Astrocyte (in vitro differentiated cells and primary cell): ENCODE measurements at regions not wholly inside any gene's neighbourhood (a gene's known extent, or its start where the extent isn't known, plus 50 kb on each side); places are given as distances from the start of the nearest gene placed in this dataset.

Experiments used
- DNase-seq: peaks from one replicate; pipeline ENCODE4 v3.0.0-alpha.2; 2010; ENCODE audit warnings: low read depth
- FAIRE-seq: peaks from 2 replicates; lab custom pipeline; 2011; peaks lifted over from hg19 to GRCh38; lab: Jason Lieb, UNC
- H2AFZ ChIP-seq: 2 replicates; pipeline ENCODE4 v1.6.0; 2012; ENCODE audit warnings: low read depth, low read length, inconsistent platforms
- H3K27ac ChIP-seq: 2 replicates; pipeline ENCODE4 v1.5.1; 2011; ENCODE audit warnings: low read depth, low read length, inconsistent platforms
- H3K27me3 ChIP-seq: 2 replicates; pipeline ENCODE4 v1.6.0; 2011; ENCODE audit warnings: low read length, inconsistent platforms; ENCODE audit not compliant: insufficient read depth
- H3K36me3 ChIP-seq: 2 replicates; pipeline ENCODE4 v1.5.1; 2011; ENCODE audit warnings: low read length, inconsistent platforms; ENCODE audit not compliant: insufficient read depth
- H3K4me1 ChIP-seq: 2 replicates; pipeline ENCODE4 v1.5.1; 2011; ENCODE audit warnings: low read length, inconsistent platforms; ENCODE audit not compliant: insufficient read depth
- H3K4me2 ChIP-seq: 2 replicates; pipeline ENCODE4 v1.6.0; 2012; ENCODE audit warnings: low read length, inconsistent platforms
- H3K4me3 ChIP-seq: 2 replicates; pipeline ENCODE4 v1.5.1; 2011; ENCODE audit warnings: low read depth, mild to moderate bottlenecking, low read length, inconsistent platforms; ENCODE audit not compliant: insufficient read depth
- H3K79me2 ChIP-seq: 2 replicates; pipeline ENCODE4 v1.6.0; 2012; ENCODE audit warnings: mild to moderate bottlenecking, low read length, inconsistent platforms; ENCODE audit not compliant: insufficient read depth
- H3K9ac ChIP-seq: 2 replicates; pipeline ENCODE4 v1.6.0; 2012; ENCODE audit warnings: mild to moderate bottlenecking, low read length, inconsistent platforms
- H3K9me3 ChIP-seq: 2 replicates; pipeline ENCODE4 v1.5.1; 2012; ENCODE audit warnings: low read depth, mild to moderate bottlenecking, low read length, inconsistent platforms; ENCODE audit not compliant: insufficient read depth
- H4K20me1 ChIP-seq: 2 replicates; pipeline ENCODE4 v1.6.0; 2012; ENCODE audit warnings: low read length, inconsistent platforms; ENCODE audit not compliant: insufficient read depth
- H3K27ac Mint-ChIP-seq: one replicate; pipeline ENCODE4 v1.8.0; 2021; ENCODE audit warnings: mild to moderate bottlenecking, mixed read lengths; ENCODE audit not compliant: unreplicated experiment
- H3K27me3 Mint-ChIP-seq: one replicate; pipeline ENCODE4 v1.8.0; 2021; ENCODE audit warnings: low read depth, mixed read lengths; ENCODE audit not compliant: unreplicated experiment
- H3K36me3 Mint-ChIP-seq: one replicate; pipeline ENCODE4 v1.8.0; 2021; ENCODE audit warnings: low read depth, mixed read lengths; ENCODE audit not compliant: unreplicated experiment
- H3K4me1 Mint-ChIP-seq: one replicate; pipeline ENCODE4 v1.8.0; 2021; ENCODE audit warnings: low read depth, mixed read lengths; ENCODE audit not compliant: unreplicated experiment
- H3K4me3 Mint-ChIP-seq: one replicate; pipeline ENCODE4 v1.8.0; 2021; ENCODE audit warnings: mild to moderate bottlenecking, moderate library complexity, mixed read lengths; ENCODE audit not compliant: unreplicated experiment
- H3K9me3 Mint-ChIP-seq: one replicate; pipeline ENCODE4 v1.8.0; 2021; ENCODE audit warnings: mild to moderate bottlenecking, mixed read lengths; ENCODE audit not compliant: unreplicated experiment
- EZH2 ChIP-seq: IDR thresholded peaks from 2 replicates; pipeline ENCODE4 v1.6.1; 2012; ENCODE audit warnings: mild to moderate bottlenecking, low read length, inconsistent platforms; ENCODE audit not compliant: insufficient read depth
- TF ChIP-seq, protein P1 (sequence below): IDR thresholded peaks from 2 replicates; pipeline ENCODE4 v1.5.1; 2011; ENCODE audit warnings: low read depth, mild to moderate bottlenecking, inconsistent platforms, low read length, moderate library complexity; ENCODE audit not compliant: insufficient read depth

DNA sequence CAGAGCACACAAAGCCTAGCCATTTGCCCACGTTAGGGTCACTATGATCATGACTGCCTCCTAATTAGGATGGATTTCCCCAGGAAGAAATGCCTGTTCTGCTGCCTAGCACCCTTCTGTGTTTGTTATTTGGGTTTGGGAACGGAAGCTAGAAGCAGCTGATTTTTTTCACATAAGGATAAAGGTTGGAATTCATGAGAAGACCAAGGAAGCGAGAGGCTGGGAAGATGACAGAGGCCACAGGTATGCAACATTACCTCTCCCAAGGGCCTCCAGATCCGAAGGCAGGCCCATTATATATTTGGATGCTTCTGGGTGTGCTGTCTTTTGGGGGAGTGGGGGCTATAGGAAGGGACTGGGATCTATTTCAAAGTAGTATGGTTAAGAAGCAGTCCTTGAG lies 204.7 kb downstream of the FBXO15 start:
- DNase-seq, result no peak
- no peak for FAIRE-seq
- no peak overlapping the region for H3K27ac Mint-ChIP-seq
- no peaks in the 10 kb centered on the region for H3K9me3 ChIP-seq
- peaks cover 6% of the 10 kb centered on the region for H3K27me3 Mint-ChIP-seq
- no peak overlapping the region for H3K4me3 Mint-ChIP-seq
- no peak overlapping the region for H3K27ac ChIP-seq
- peaks cover 27% of the 10 kb centered on the region for H3K4me1 Mint-ChIP-seq
- H3K4me2 ChIP-seq, result no peak overlapping the region
- H3K36me3 ChIP-seq, result no peaks in the 10 kb centered on the region
- H3K27me3 ChIP-seq, result no peaks in the 10 kb centered on the region
- H3K36me3 Mint-ChIP-seq, result no peaks in the 10 kb centered on the region
- H2AFZ ChIP-seq, result no peak overlapping the region
- H3K9ac ChIP-seq, result no peak overlapping the region
- TF ChIP-seq, protein P1, sequence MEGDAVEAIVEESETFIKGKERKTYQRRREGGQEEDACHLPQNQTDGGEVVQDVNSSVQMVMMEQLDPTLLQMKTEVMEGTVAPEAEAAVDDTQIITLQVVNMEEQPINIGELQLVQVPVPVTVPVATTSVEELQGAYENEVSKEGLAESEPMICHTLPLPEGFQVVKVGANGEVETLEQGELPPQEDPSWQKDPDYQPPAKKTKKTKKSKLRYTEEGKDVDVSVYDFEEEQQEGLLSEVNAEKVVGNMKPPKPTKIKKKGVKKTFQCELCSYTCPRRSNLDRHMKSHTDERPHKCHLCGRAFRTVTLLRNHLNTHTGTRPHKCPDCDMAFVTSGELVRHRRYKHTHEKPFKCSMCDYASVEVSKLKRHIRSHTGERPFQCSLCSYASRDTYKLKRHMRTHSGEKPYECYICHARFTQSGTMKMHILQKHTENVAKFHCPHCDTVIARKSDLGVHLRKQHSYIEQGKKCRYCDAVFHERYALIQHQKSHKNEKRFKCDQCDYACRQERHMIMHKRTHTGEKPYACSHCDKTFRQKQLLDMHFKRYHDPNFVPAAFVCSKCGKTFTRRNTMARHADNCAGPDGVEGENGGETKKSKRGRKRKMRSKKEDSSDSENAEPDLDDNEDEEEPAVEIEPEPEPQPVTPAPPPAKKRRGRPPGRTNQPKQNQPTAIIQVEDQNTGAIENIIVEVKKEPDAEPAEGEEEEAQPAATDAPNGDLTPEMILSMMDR, result no peak
- TF ChIP-seq EZH2, result no peak
- H3K4me3 ChIP-seq, result no peak overlapping the region
- H4K20me1 ChIP-seq, result no peaks in the 10 kb centered on the region
- H3K9me3 Mint-ChIP-seq, result peaks cover 2% of the 10 kb centered on the region
- no peaks in the 10 kb centered on the region for H3K79me2 ChIP-seq
- H3K4me1 ChIP-seq, result peaks cover 13% of the 10 kb centered on the region

DNA sequence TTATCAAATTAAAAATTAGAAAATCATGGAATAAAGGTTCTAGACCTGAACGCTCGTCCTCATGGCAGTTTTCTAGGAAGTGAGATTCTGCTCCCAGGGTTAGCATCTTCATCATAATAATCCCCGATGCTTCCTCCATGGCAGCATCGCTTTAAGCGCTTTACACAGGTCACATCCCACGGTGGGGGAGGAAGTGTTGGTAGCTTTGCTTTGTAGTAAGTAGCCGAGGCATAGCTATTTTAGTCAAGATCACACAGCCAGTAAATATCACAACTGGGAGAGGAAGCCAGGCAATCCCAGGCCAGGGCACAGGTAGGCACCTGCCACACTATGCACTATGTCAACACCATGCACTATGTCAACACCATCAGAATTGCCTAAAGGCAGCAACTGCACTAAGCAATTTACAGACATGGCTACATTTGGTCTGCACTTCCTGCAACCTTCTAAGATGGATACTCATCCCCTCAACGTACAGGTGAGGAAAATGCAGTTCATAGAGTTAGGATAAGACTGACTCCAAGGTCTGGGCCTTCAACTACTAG lies 205.5 kb downstream of the FBXO15 start:
- DNase-seq, result no peak
- H3K9me3 Mint-ChIP-seq, result peaks cover 2% of the 10 kb centered on the region
- no peaks in the 10 kb centered on the region for H4K20me1 ChIP-seq
- no peak for FAIRE-seq
- H3K4me2 ChIP-seq, result no peak overlapping the region
- H3K27ac ChIP-seq, result no peak overlapping the region
- H3K4me1 ChIP-seq, result peaks cover 11% of the 10 kb centered on the region
- no peak overlapping the region for H2AFZ ChIP-seq
- H3K27ac Mint-ChIP-seq, result no peak overlapping the region
- H3K9me3 ChIP-seq, result no peaks in the 10 kb centered on the region
- no peak overlapping the region for H3K4me3 Mint-ChIP-seq
- H3K36me3 ChIP-seq, result no peaks in the 10 kb centered on the region
- H3K4me1 Mint-ChIP-seq, result peaks cover 19% of the 10 kb centered on the region
- H3K79me2 ChIP-seq, result no peaks in the 10 kb centered on the region
- TF ChIP-seq EZH2, result no peak
- TF ChIP-seq, protein P1, result no peak
- no peaks in the 10 kb centered on the region for H3K27me3 ChIP-seq
- H3K27me3 Mint-ChIP-seq, result peaks cover 10% of the 10 kb centered on the region
- no peak overlapping the region for H3K9ac ChIP-seq
- no peaks in the 10 kb centered on the region for H3K36me3 Mint-ChIP-seq
- no peak overlapping the region for H3K4me3 ChIP-seq

GRCh38 chr18:73940721-73941120 lies 206.9 kb downstream of the FBXO15 start:
- H3K4me3 ChIP-seq, result no peak overlapping the region
- H3K4me3 Mint-ChIP-seq, result no peak overlapping the region
- H3K27ac ChIP-seq, result no peak overlapping the region
- H3K4me1 ChIP-seq, result peaks cover 11% of the 10 kb centered on the region
- H3K27ac Mint-ChIP-seq, result no peak overlapping the region
- no peaks in the 10 kb centered on the region for H3K9me3 Mint-ChIP-seq
- TF ChIP-seq EZH2, result no peak
- TF ChIP-seq, protein P1, result no peak
- H3K9ac ChIP-seq, result no peak overlapping the region
- H3K27me3 Mint-ChIP-seq, result peaks cover 10% of the 10 kb centered on the region
- H2AFZ ChIP-seq, result no peak overlapping the region
- H3K4me2 ChIP-seq, result no peak overlapping the region
- H4K20me1 ChIP-seq, result no peaks in the 10 kb centered on the region
- no peaks in the 10 kb centered on the region for H3K36me3 ChIP-seq
- peaks cover 8% of the 10 kb centered on the region for H3K4me1 Mint-ChIP-seq
- no peaks in the 10 kb centered on the region for H3K36me3 Mint-ChIP-seq
- no peaks in the 10 kb centered on the region for H3K9me3 ChIP-seq
- DNase-seq (no peak), FAIRE-seq (no peak)
- H3K27me3 ChIP-seq, result no peaks in the 10 kb centered on the region
- no peaks in the 10 kb centered on the region for H3K79me2 ChIP-seq
